Stomach (tissue), 4 donors: ENCODE measurements at regions not wholly inside any gene's neighbourhood (a gene's known extent, or its start where the extent isn't known, plus 50 kb on each side); places are given as distances from the start of the nearest gene placed in this dataset.

ENCODE experiments used
- CTCF ChIP-seq, 7 experiments: fragments of 450-650 bp in 4 of 7; fragments of 200-600 bp in 3 of 7; sonication (generic) in 3 of 7; IDR thresholded peaks; one replicate each; pipeline ENCODE4 v1.5.1; 2016 to 2019; ENCODE audit warnings: antibody characterized with exemption in 7 of 7, control low read depth in 2 of 7, mild to moderate bottlenecking in 1 of 7
- EP300 ChIP-seq: sonication (generic); formaldehyde crosslinking; IDR thresholded peaks from one replicate; pipeline ENCODE4 v1.6.1; 2017; ENCODE audit warnings: antibody characterized with exemption
- POLR2AphosphoS5 ChIP-seq, 3 donors: sonication (generic); formaldehyde crosslinking; IDR thresholded peaks; one replicate each; pipeline ENCODE4 v1.6.1; 2016; ENCODE audit warnings: antibody characterized with exemption in 3 of 3

GRCh38 chr14:85451421-85451820, 78.5 kb upstream of the FLRT2 start:
- TF ChIP-seq CTCF (IDR thresholded peaks at IDR 0.05) = no peak
- no peak for TF ChIP-seq EP300
- no peak for TF ChIP-seq POLR2AphosphoS5 (IDR thresholded peaks at IDR 0.05)
